ENCODE measurements at regions not wholly inside any gene's neighbourhood (a gene's known extent, or its start where the extent isn't known, plus 50 kb on each side); places are given as distances from the start of the nearest gene placed in this dataset.
A peak's percentile ranks its signal among the peaks of the same experiment; 100 is the strongest.
"Not testable (repeated sequence)": the region's sequence is repeated elsewhere in the genome, so short reads cannot be mapped to it uniquely, and the experiment has no call there.

- no peaks in the 10 kb centered on the region for H3K27me3 ChIP-seq (ENCODE audit: control insufficient read depth, insufficient read depth, low read length)
- no peak for DNase-seq
- H3K36me3 ChIP-seq (replicated peaks; ENCODE audit: control insufficient read depth, insufficient read depth, low read length): no peaks in the 10 kb centered on the region
- H3K4me3 ChIP-seq (ENCODE audit: insufficient read depth, low read depth, low read length): no peak overlapping the region
Observed at GRCh38 chr1:30103708-30104411, 619.5 kb downstream of the MATN1 start.

GRCh38 chr1:30102605-30103004, 620.8 kb downstream of the MATN1 start:
- no peaks in the 10 kb centered on the region for H3K27me3 ChIP-seq (ENCODE audit: control insufficient read depth, insufficient read depth, low read length)
- no peaks in the 10 kb centered on the region for H3K36me3 ChIP-seq (replicated peaks; ENCODE audit: control insufficient read depth, insufficient read depth, low read length)
- DNase-seq: no peak
- H3K4me3 ChIP-seq (ENCODE audit: insufficient read depth, low read depth, low read length): no peak overlapping the region

- Histone ChIP-seq H3K27me3 (ENCODE audit: control insufficient read depth, insufficient read depth, low read length) (no peaks in the 10 kb centered on the region), H3K36me3 (replicated peaks; ENCODE audit: control insufficient read depth, insufficient read depth, low read length) (no peaks in the 10 kb centered on the region), H3K4me3 (ENCODE audit: insufficient read depth, low read depth, low read length) (no peak overlapping the region)
- peak; percentile 87 for DNase-seq
Observed at GRCh38 chr1:30101487-30102227, 621.7 kb downstream of the MATN1 start.

- H3K27me3 ChIP-seq (ENCODE audit: control insufficient read depth, insufficient read depth, low read length): no peaks in the 10 kb centered on the region
- H3K4me3 ChIP-seq (ENCODE audit: insufficient read depth, low read depth, low read length): no peak overlapping the region
- no peaks in the 10 kb centered on the region for H3K36me3 ChIP-seq (replicated peaks; ENCODE audit: control insufficient read depth, insufficient read depth, low read length)
- DNase-seq: no peak
Observed at GRCh38 chr1:30101016-30101415, 622.4 kb downstream of the MATN1 start.

- no peak overlapping the region for H3K4me3 ChIP-seq (ENCODE audit: insufficient read depth, low read depth, low read length)
- no peak for DNase-seq
- H3K36me3 ChIP-seq (replicated peaks; ENCODE audit: control insufficient read depth, insufficient read depth, low read length): no peaks in the 10 kb centered on the region
- H3K27me3 ChIP-seq (ENCODE audit: control insufficient read depth, insufficient read depth, low read length): no peaks in the 10 kb centered on the region
Observed at GRCh38 chr1:30100524-30100862, 622.9 kb downstream of the MATN1 start.

GRCh38 chr1:30099587-30100523, 623.5 kb downstream of the MATN1 start:
- no peaks in the 10 kb centered on the region for H3K27me3 ChIP-seq (ENCODE audit: control insufficient read depth, insufficient read depth, low read length)
- DNase-seq: no peak

GRCh38 chr1:30097851-30098250, 625.5 kb downstream of the MATN1 start:
- not testable (repeated sequence) for H3K36me3 ChIP-seq (replicated peaks; ENCODE audit: control insufficient read depth, insufficient read depth, low read length); DNase-seq; H3K27me3 ChIP-seq (ENCODE audit: control insufficient read depth, insufficient read depth, low read length); H3K4me3 ChIP-seq (ENCODE audit: insufficient read depth, low read depth, low read length)

More at GRCh38 chr1:30099587-30100523, 623.5 kb downstream of the MATN1 start:
- Histone ChIP-seq H3K36me3 (replicated peaks; ENCODE audit: control insufficient read depth, insufficient read depth, low read length) (no peaks in the 10 kb centered on the region), H3K4me3 (ENCODE audit: insufficient read depth, low read depth, low read length) (no peak overlapping the region)

GRCh38 chr1:30095451-30096025, 627.8 kb downstream of the MATN1 start:
- Histone ChIP-seq H3K36me3 (replicated peaks; ENCODE audit: control insufficient read depth, insufficient read depth, low read length) (no peaks in the 10 kb centered on the region), H3K4me3 (ENCODE audit: insufficient read depth, low read depth, low read length) (no peak overlapping the region)
- peak; percentile 39 for DNase-seq

GRCh38 chr1:30095051-30095450, 628.3 kb downstream of the MATN1 start:
- Histone ChIP-seq H3K27me3 (ENCODE audit: control insufficient read depth, insufficient read depth, low read length) (no peaks in the 10 kb centered on the region), H3K4me3 (ENCODE audit: insufficient read depth, low read depth, low read length) (no peak overlapping the region), H3K36me3 (replicated peaks; ENCODE audit: control insufficient read depth, insufficient read depth, low read length) (no peaks in the 10 kb centered on the region)
- no peak for DNase-seq

More at GRCh38 chr1:30095451-30096025, 627.8 kb downstream of the MATN1 start:
- H3K27me3 ChIP-seq (ENCODE audit: control insufficient read depth, insufficient read depth, low read length): no peaks in the 10 kb centered on the region

GRCh38 chr1:30092051-30092858, 631.1 kb downstream of the MATN1 start:
- H3K36me3 ChIP-seq (replicated peaks; ENCODE audit: control insufficient read depth, insufficient read depth, low read length): no peaks in the 10 kb centered on the region
- no peak overlapping the region for H3K4me3 ChIP-seq (ENCODE audit: insufficient read depth, low read depth, low read length)
- no peak for DNase-seq
- H3K27me3 ChIP-seq (ENCODE audit: control insufficient read depth, insufficient read depth, low read length): no peaks in the 10 kb centered on the region

- Histone ChIP-seq H3K27me3 (ENCODE audit: control insufficient read depth, insufficient read depth, low read length) (no peaks in the 10 kb centered on the region), H3K4me3 (ENCODE audit: insufficient read depth, low read depth, low read length) (no peak overlapping the region), H3K36me3 (replicated peaks; ENCODE audit: control insufficient read depth, insufficient read depth, low read length) (no peaks in the 10 kb centered on the region)
- no peak for DNase-seq
Observed at GRCh38 chr1:30090162-30090820, 633.1 kb downstream of the MATN1 start.

- H3K4me3 ChIP-seq (ENCODE audit: insufficient read depth, low read depth, low read length): no peak overlapping the region
- no peaks in the 10 kb centered on the region for H3K36me3 ChIP-seq (replicated peaks; ENCODE audit: control insufficient read depth, insufficient read depth, low read length)
- no peaks in the 10 kb centered on the region for H3K27me3 ChIP-seq (ENCODE audit: control insufficient read depth, insufficient read depth, low read length)
- no peak for DNase-seq
Observed at GRCh38 chr1:30089024-30089430, 634.4 kb downstream of the MATN1 start.

GRCh38 chr1:30088594-30088993, 634.8 kb downstream of the MATN1 start:
- H3K4me3 ChIP-seq (ENCODE audit: insufficient read depth, low read depth, low read length): no peak overlapping the region
- no peak for DNase-seq
- H3K27me3 ChIP-seq (ENCODE audit: control insufficient read depth, insufficient read depth, low read length): no peaks in the 10 kb centered on the region
- no peaks in the 10 kb centered on the region for H3K36me3 ChIP-seq (replicated peaks; ENCODE audit: control insufficient read depth, insufficient read depth, low read length)

All from H7 (cell line).